Heart right ventricle (tissue), 16 donors: ENCODE measurements at regions not wholly inside any gene's neighbourhood (a gene's known extent, or its start where the extent isn't known, plus 50 kb on each side); places are given as distances from the start of the nearest gene placed in this dataset.

Experiments used
- ATAC-seq, 8 donors: fragments of 200-7000 bp; cut with Tn5 transposase; one replicate each; pipeline ENCODE4 v1.9.1; 2020; ENCODE audit warnings: mild to moderate bottlenecking in 8 of 8, moderate library complexity in 8 of 8, moderate number of reproducible peaks in 1 of 8
- DNase-seq, 2 donors: peaks; one replicate each; pipeline ENCODE4 v3.0.0-alpha.2; 2020
- H3K27ac ChIP-seq, 10 donors: fragments of 200-600 bp; sonication (generic) in 2 of 10; one replicate each; pipeline versions ENCODE4 v1.5.0 to v1.8.0; 2020 to 2022; ENCODE audit warnings: mild to moderate bottlenecking in 3 of 10
- H3K27me3 ChIP-seq, 7 donors: fragments of 200-600 bp; one replicate each; pipeline ENCODE4 v1.8.0; 2021 to 2022; ENCODE audit warnings: mild to moderate bottlenecking in 2 of 7
- H3K36me3 ChIP-seq, 9 donors: fragments of 200-600 bp; sonication (generic) in 1 of 9; one replicate each; pipeline versions ENCODE4 v1.5.0 to v1.8.0; 2020 to 2022; ENCODE audit warnings: mild to moderate bottlenecking in 2 of 9
- H3K4me1 ChIP-seq, 9 donors: fragments of 200-600 bp; sonication (generic) in 1 of 9; one replicate each; pipeline versions ENCODE4 v1.5.0 to v1.8.0; 2020 to 2022; ENCODE audit warnings: mild to moderate bottlenecking in 4 of 9
- H3K4me3 ChIP-seq, 10 donors: fragments of 200-600 bp; sonication (generic) in 2 of 10; one replicate each; pipeline versions ENCODE4 v1.5.0 to v1.8.0; 2020 to 2022; ENCODE audit warnings: mild to moderate bottlenecking in 7 of 10, moderate library complexity in 2 of 10
- H3K9me3 ChIP-seq, 11 donors: fragments of 200-600 bp in 10 of 11; sonication (generic) in 2 of 11; one replicate each; pipeline versions ENCODE4 v1.5.0 to v1.8.0; 2013 to 2022; ENCODE audit warnings: mild to moderate bottlenecking in 2 of 11, control low read depth in 1 of 11, moderate library complexity in 1 of 11
- CTCF ChIP-seq, 9 donors: fragments of 200-600 bp; sonication (generic) in 2 of 9; IDR thresholded peaks; one replicate each; pipeline versions ENCODE4 v1.5.0 to v1.8.0; 2021 to 2022; ENCODE audit warnings: antibody characterized with exemption in 9 of 9, mild to moderate bottlenecking in 5 of 9, moderate library complexity in 1 of 9
- WGBS, 2 donors: extraction: QIAGEN DNeasy Blood & Tissue Kit; methylation state at CpG; one replicate each; pipeline ENCODE4 v1.1.7; 2013; ENCODE audit warnings: inconsistent platforms in 1 of 2; 5-methylcytosine and 5-hydroxymethylcytosine counted together
- intact Hi-C, 10 donors: fragments of 100-400 bp; cut with DNase I; formaldehyde crosslinking; loops; one replicate each; pipeline versions ENCODE4 v1.11.1 to v1.14.2; 2022
- donor health status: Arrhythmogenic right ventricular cardiomyopathy.
- donor health status: ischemic (EF 13 %, LVEDD 7.1; RV severe dilation, severe dysfunction).
- donor health status: healthy with polysubstance abuse.
- donor health status: DM: no; HTN: yes; CAD: no.
- donor health status: DM: no; HTN: no; CAD: no.
- donor health status: ischemic (EF 25% LVEDD 6.9; RV normal size, moderate dysfunction).
- donor health status: ischemic (EF 25% LVEDD 5.7; RV mildly dilated, moderate dysfunction).
- donor health status: healthy.
- donor health status: DM: yes; HTN: yes; CAD: no.
- donor health status: Ischemic cardiomyopathy.
- donor health status: ischemic (EF 35%, LVEDD 5.7; RV mildly dilated, moderate dysfunction).
- donor health status: nonischemic (EF 11% LVEDD 7.7; RV severe dilation, severe dysfunction).
- donor health status: DM: yes; HTN: yes; CAD: no.
- donor health status: PGD.
- donor health status: ischemic (EF 29% LVEDD 5.4; RV normal size, mild dysfunction).
- donor health status: nonischemic (EF 23%, LVEDD 6.1; RV moderate dilation, normal function).

DNA sequence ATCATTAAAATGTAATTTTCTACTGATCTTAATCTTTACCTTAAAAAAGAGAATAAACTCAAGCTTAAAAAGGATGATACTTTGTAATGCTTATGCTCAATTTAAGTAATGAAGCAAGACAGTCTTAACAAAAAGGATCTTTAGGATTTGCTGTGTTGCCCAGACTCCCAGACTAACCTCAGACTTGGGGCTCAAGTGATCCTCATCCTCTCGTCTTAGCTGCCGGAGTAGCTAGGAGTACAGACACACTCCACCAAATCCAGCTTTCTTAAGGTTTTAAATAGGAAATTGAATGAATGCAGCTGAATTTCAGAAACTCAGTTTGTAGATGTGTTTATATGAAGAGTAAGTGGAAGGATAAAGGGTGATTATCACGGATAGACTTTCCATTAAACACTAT is 400.5 kb upstream of the DAB2 start:
- ATAC-seq (no peak), DNase-seq (no peak)
- 77 to 84% methylated on average over 3 of the region's 3 CpGs for WGBS, 2 donors
- H3K36me3 ChIP-seq = no peaks in the 10 kb centered on the region
- H3K4me3 ChIP-seq = no peak overlapping the region
- no peak for TF ChIP-seq CTCF (IDR thresholded peaks at IDR 0.05)
- no peaks in the 10 kb centered on the region for H3K9me3 ChIP-seq
- no peaks in the 10 kb centered on the region for H3K27me3 ChIP-seq
- no peak overlapping the region for H3K27ac ChIP-seq
- intact Hi-C loops = no loop called here
- no peaks in the 10 kb centered on the region for H3K4me1 ChIP-seq

- 95 to 97% methylated on average over 1 of the region's 1 CpG for WGBS, 2 donors
- ATAC-seq (no peak), DNase-seq (no peak)
- Histone ChIP-seq H3K27me3 (no peaks in the 10 kb centered on the region), H3K36me3 (no peaks in the 10 kb centered on the region), H3K4me1 (no peaks in the 10 kb centered on the region), H3K27ac (no peak overlapping the region), H3K4me3 (no peak overlapping the region), H3K9me3 (no peaks in the 10 kb centered on the region)
- intact Hi-C loops = no loop called here
- no peak for TF ChIP-seq CTCF (IDR thresholded peaks at IDR 0.05)
Measured at GRCh38 chr5:39822020-39822419, 397.2 kb upstream of the DAB2 start.

DNA sequence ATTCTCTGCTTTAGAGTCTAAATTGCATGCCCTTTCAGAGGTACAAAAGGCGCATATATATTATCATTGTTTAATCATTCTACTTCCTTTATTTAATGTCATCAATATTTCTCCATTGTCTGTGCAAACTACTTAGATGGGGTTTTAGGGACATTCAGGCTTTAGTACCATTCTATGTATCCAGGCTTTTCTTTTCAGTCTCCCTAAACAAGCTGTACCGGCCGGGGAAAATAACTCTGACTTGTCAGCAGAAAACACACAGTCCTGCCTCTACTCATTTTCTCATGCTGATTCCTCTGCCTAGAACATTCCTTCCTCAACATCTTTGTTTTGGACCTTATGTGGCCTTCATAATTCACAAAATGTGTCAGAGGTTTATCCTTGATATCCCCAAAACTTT is 392.1 kb upstream of the DAB2 start:
- DNase-seq = no peak
- Histone ChIP-seq H3K36me3 (no peaks in the 10 kb centered on the region), H3K4me3 (no peak overlapping the region), H3K27me3 (no peaks in the 10 kb centered on the region), H3K4me1 (no peaks in the 10 kb centered on the region), H3K9me3 (no peaks in the 10 kb centered on the region), H3K27ac (no peak overlapping the region)
- no peak for TF ChIP-seq CTCF (IDR thresholded peaks at IDR 0.05)
- 91 to 94% methylated on average over 3 of the region's 3 CpGs for WGBS, 2 donors
- intact Hi-C loops = no loop called here
- no peak for ATAC-seq

- no peaks in the 10 kb centered on the region for H3K9me3 ChIP-seq
- no peak for ATAC-seq
Measured at GRCh38 chr5:39816156-39816845, 391.5 kb upstream of the DAB2 start.

More at GRCh38 chr5:39816156-39816845, 391.5 kb upstream of the DAB2 start:
- no peak for DNase-seq
- no peak for TF ChIP-seq CTCF (IDR thresholded peaks at IDR 0.05)
- intact Hi-C loops = no loop called here
- Histone ChIP-seq H3K36me3 (no peaks in the 10 kb centered on the region), H3K27ac (no peak overlapping the region), H3K27me3 (no peaks in the 10 kb centered on the region), H3K4me3 (no peak overlapping the region), H3K4me1 (no peaks in the 10 kb centered on the region)
- 65 to 76% methylated on average over 5 of the region's 5 CpGs for WGBS, 2 donors
